ENCODE measurements at regions not wholly inside any gene's neighbourhood (a gene's known extent, or its start where the extent isn't known, plus 50 kb on each side); places are given as distances from the start of the nearest gene placed in this dataset.
A peak's percentile ranks its signal among the peaks of the same experiment; 100 is the strongest.

DNA sequence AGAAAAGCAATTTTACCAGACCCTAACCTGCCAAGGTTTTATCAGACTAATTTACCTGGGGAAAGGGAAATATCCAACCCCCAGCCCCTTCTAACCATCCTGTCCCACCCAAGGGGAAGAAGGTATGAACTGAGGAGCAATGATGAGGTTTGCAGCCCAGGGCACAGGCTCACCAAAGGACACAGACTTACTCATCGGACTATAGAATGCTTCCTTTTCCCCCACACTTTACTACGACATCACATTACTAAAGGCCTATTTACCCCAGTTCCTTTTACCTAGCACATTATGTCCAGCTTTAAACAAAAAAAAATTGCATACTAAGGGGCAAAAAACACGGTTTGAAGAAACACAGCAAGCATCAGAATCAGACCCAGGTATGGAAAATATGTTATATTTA is 94.1 kb upstream of the FST start:
- Histone ChIP-seq H3K4me3 (ENCODE audit: control insufficient read depth in 2 of 3, extremely low read depth in 1 of 3, insufficient read depth in 2 of 3, low read depth in 1 of 3, low read length in 3 of 3) (no peak overlapping the region), H4K20me1 (ENCODE audit: control insufficient read depth, extremely low read depth, insufficient read depth, low read length) (no peaks in the 10 kb centered on the region), H3K9me3 (ENCODE audit: control insufficient read depth, low read depth, low read length) (peaks cover 5% of the 10 kb centered on the region), H3K9ac (ENCODE audit: control insufficient read depth, extremely low read depth, insufficient read depth, low read length) (no peak overlapping the region), H3K9me1 (ENCODE audit: control insufficient read depth, extremely low read depth, insufficient read depth, low read length) (no peaks in the 10 kb centered on the region), H3K79me2 (ENCODE audit: control insufficient read depth, insufficient read depth, low read length) (no peaks in the 10 kb centered on the region), H2AFZ (ENCODE audit: control insufficient read depth, low read length) (no peak overlapping the region), H3K27me3 (ENCODE audit: control insufficient read depth, extremely low read depth, insufficient read depth, low read length) (no peaks in the 10 kb centered on the region), H3K4me1 (ENCODE audit: control insufficient read depth, extremely low read depth, insufficient read depth, low read length) (peaks cover 4% of the 10 kb centered on the region), H3K27ac (ENCODE audit: control insufficient read depth, insufficient read depth, low read length) (no peak overlapping the region), H3K36me3 (ENCODE audit: control insufficient read depth in 2 of 2, extremely low read depth in 1 of 2, insufficient read depth in 2 of 2, low read length in 2 of 2) (no peaks in the 10 kb centered on the region), H3K4me2 (ENCODE audit: control insufficient read depth, extremely low read depth, insufficient read depth, low read depth, low read length) (no peak overlapping the region)
- DNase-seq (ENCODE audit: low read depth, low spot score) (no peak), FAIRE-seq (peak; percentile 13)
- TF ChIP-seq EZH2 (IDR thresholded peaks at IDR 0.05; ENCODE audit: low read length) (no peak), CTCF (optimal IDR thresholded peaks at IDR 0.05 in 1 of 3, IDR thresholded peaks at IDR 0.05 in 1 of 3, conservative IDR thresholded peaks at IDR 0.05 in 1 of 3; ENCODE audit: extremely low read depth in 1 of 3, insufficient read depth in 2 of 3, low read length in 3 of 3) (no peak)
- dilution Hi-C loops (cut with MboI; ENCODE audit: extremely low pct_ligation_motif_present, low sequenced_read_pairs), result no loop called here

GRCh38 chr5:53389093-53389492 is 91.3 kb upstream of the FST start:
- no peak overlapping the region for H3K27ac ChIP-seq (ENCODE audit: control insufficient read depth, insufficient read depth, low read length)
- no peak for TF ChIP-seq EZH2 (IDR thresholded peaks at IDR 0.05; ENCODE audit: low read length)
- no peak for TF ChIP-seq CTCF (optimal IDR thresholded peaks at IDR 0.05 in 1 of 3, IDR thresholded peaks at IDR 0.05 in 1 of 3, conservative IDR thresholded peaks at IDR 0.05 in 1 of 3; ENCODE audit: extremely low read depth in 1 of 3, insufficient read depth in 2 of 3, low read length in 3 of 3)

More at GRCh38 chr5:53389093-53389492, 91.3 kb upstream of the FST start:
- Histone ChIP-seq H3K79me2 (ENCODE audit: control insufficient read depth, insufficient read depth, low read length) (no peaks in the 10 kb centered on the region), H3K4me2 (ENCODE audit: control insufficient read depth, extremely low read depth, insufficient read depth, low read depth, low read length) (no peak overlapping the region), H2AFZ (ENCODE audit: control insufficient read depth, low read length) (no peak overlapping the region), H3K4me1 (ENCODE audit: control insufficient read depth, extremely low read depth, insufficient read depth, low read length) (peaks cover 4% of the 10 kb centered on the region), H3K4me3 (ENCODE audit: control insufficient read depth in 2 of 3, extremely low read depth in 1 of 3, insufficient read depth in 2 of 3, low read depth in 1 of 3, low read length in 3 of 3) (no peak overlapping the region), H4K20me1 (ENCODE audit: control insufficient read depth, extremely low read depth, insufficient read depth, low read length) (no peaks in the 10 kb centered on the region), H3K27me3 (ENCODE audit: control insufficient read depth, extremely low read depth, insufficient read depth, low read length) (no peaks in the 10 kb centered on the region), H3K9ac (ENCODE audit: control insufficient read depth, extremely low read depth, insufficient read depth, low read length) (no peak overlapping the region), H3K36me3 (ENCODE audit: control insufficient read depth in 2 of 2, extremely low read depth in 1 of 2, insufficient read depth in 2 of 2, low read length in 2 of 2) (no peaks in the 10 kb centered on the region), H3K9me1 (ENCODE audit: control insufficient read depth, extremely low read depth, insufficient read depth, low read length) (no peaks in the 10 kb centered on the region), H3K9me3 (ENCODE audit: control insufficient read depth, low read depth, low read length) (peaks cover 5% of the 10 kb centered on the region)
- FAIRE-seq (no peak), DNase-seq (ENCODE audit: low read depth, low spot score) (no peak)
- dilution Hi-C loops (cut with MboI; ENCODE audit: extremely low pct_ligation_motif_present, low sequenced_read_pairs), result no loop called here

Data from keratinocyte (primary cell).